Loucy (cell line): ENCODE measurements at regions not wholly inside any gene's neighbourhood (a gene's known extent, or its start where the extent isn't known, plus 50 kb on each side); places are given as distances from the start of the nearest gene placed in this dataset.

ENCODE experiments used
- H2AFZ ChIP-seq: fragments of 200-600 bp; sonication (generic); 2 replicates; pipeline ENCODE4 v1.6.0; 2016; ENCODE audit warnings: antibody characterized with exemption, mild to moderate bottlenecking, low read length, moderate library complexity
- H3F3A ChIP-seq: fragments of 200-600 bp; 2 replicates; pipeline ENCODE4 v1.6.0; 2016; ENCODE audit warnings: antibody characterized with exemption, low read depth, mild to moderate bottlenecking
- H3K27me3 ChIP-seq: fragments of 200-600 bp; sonication (generic); 2 replicates; pipeline ENCODE4 v1.6.1; 2014; ENCODE audit warnings: low read length, mild to moderate bottlenecking; ENCODE audit not compliant: insufficient read depth, poor library complexity, severe bottlenecking
- H3K36me3 ChIP-seq: fragments of 200-600 bp; sonication (generic); 2 replicates; pipeline ENCODE4 v1.6.1; 2016; ENCODE audit warnings: low read length; ENCODE audit not compliant: insufficient read depth
- H3K4me1 ChIP-seq: fragments of 200-600 bp; sonication (generic); 2 replicates; pipeline ENCODE4 v1.5.1; 2014; ENCODE audit warnings: low read length, mild to moderate bottlenecking; ENCODE audit not compliant: insufficient read depth, poor library complexity, severe bottlenecking
- H3K4me2 ChIP-seq: fragments of 200-600 bp; sonication (generic); 2 replicates; pipeline ENCODE4 v1.6.0; 2014; ENCODE audit warnings: antibody characterized with exemption, low read length, low read depth, mild to moderate bottlenecking; ENCODE audit not compliant: poor library complexity, severe bottlenecking
- H3K4me3 ChIP-seq: fragments of 200-600 bp; sonication (generic); 2 replicates; pipeline ENCODE4 v1.5.1; 2014; ENCODE audit warnings: low read length, mild to moderate bottlenecking, mixed read lengths; ENCODE audit not compliant: poor library complexity, severe bottlenecking
- H3K79me2 ChIP-seq: fragments of 200-600 bp; sonication (generic); 2 replicates; pipeline ENCODE4 v1.6.1; 2014; ENCODE audit warnings: low read length; ENCODE audit not compliant: insufficient read depth
- H3K9ac ChIP-seq: fragments of 200-600 bp; sonication (generic); 2 replicates; pipeline ENCODE4 v1.6.0; 2014; ENCODE audit warnings: mild to moderate bottlenecking, low read depth, low read length, moderate library complexity; ENCODE audit not compliant: poor library complexity, severe bottlenecking
- H3K9me2 ChIP-seq: fragments of 200-600 bp; sonication (generic); replicated peaks from 2 replicates; pipeline ENCODE4 v1.6.1; 2016; ENCODE audit warnings: low read depth, low read length, mixed read lengths
- H3K9me3 ChIP-seq: fragments of 200-600 bp; sonication (generic); 2 replicates; pipeline ENCODE4 v1.6.1; 2014; ENCODE audit warnings: mild to moderate bottlenecking, antibody characterized with exemption, low read length, low read depth; ENCODE audit not compliant: insufficient read depth
- H4K20me1 ChIP-seq: fragments of 200-600 bp; sonication (generic); 2 replicates; pipeline ENCODE4 v1.6.0; 2014; ENCODE audit warnings: antibody characterized with exemption, low read length, mild to moderate bottlenecking; ENCODE audit not compliant: insufficient read depth, poor library complexity, severe bottlenecking
- CTCF ChIP-seq: fragments of 200-600 bp; sonication (generic); conservative IDR thresholded peaks from 2 replicates; pipeline ENCODE4 v1.5.1; 2014; ENCODE audit warnings: mild to moderate bottlenecking, antibody characterized with exemption, low read length
- EZH2phosphoT487 ChIP-seq: fragments of 200-600 bp; IDR thresholded peaks from 2 replicates; pipeline ENCODE4 v1.6.1; 2018; ENCODE audit warnings: antibody characterized with exemption, mild to moderate bottlenecking, moderate library complexity, borderline replicate concordance

GRCh38 chr17:73774852-73775251, 130.6 kb upstream of the SDK2 start:
- no peak overlapping the region for H3K9ac ChIP-seq
- TF ChIP-seq CTCF (no peak), EZH2phosphoT487 (no peak)
- H3K4me3 ChIP-seq: no peak overlapping the region
- no peaks in the 10 kb centered on the region for H3K4me1 ChIP-seq
- H4K20me1 ChIP-seq: no peaks in the 10 kb centered on the region
- no peaks in the 10 kb centered on the region for H3K9me2 ChIP-seq
- no peaks in the 10 kb centered on the region for H3K27me3 ChIP-seq
- no peaks in the 10 kb centered on the region for H3K9me3 ChIP-seq
- no peaks in the 10 kb centered on the region for H3K79me2 ChIP-seq
- no peaks in the 10 kb centered on the region for H3K36me3 ChIP-seq
- no peaks in the 10 kb centered on the region for H3F3A ChIP-seq
- H2AFZ ChIP-seq: no peak overlapping the region
- no peak overlapping the region for H3K4me2 ChIP-seq

DNA sequence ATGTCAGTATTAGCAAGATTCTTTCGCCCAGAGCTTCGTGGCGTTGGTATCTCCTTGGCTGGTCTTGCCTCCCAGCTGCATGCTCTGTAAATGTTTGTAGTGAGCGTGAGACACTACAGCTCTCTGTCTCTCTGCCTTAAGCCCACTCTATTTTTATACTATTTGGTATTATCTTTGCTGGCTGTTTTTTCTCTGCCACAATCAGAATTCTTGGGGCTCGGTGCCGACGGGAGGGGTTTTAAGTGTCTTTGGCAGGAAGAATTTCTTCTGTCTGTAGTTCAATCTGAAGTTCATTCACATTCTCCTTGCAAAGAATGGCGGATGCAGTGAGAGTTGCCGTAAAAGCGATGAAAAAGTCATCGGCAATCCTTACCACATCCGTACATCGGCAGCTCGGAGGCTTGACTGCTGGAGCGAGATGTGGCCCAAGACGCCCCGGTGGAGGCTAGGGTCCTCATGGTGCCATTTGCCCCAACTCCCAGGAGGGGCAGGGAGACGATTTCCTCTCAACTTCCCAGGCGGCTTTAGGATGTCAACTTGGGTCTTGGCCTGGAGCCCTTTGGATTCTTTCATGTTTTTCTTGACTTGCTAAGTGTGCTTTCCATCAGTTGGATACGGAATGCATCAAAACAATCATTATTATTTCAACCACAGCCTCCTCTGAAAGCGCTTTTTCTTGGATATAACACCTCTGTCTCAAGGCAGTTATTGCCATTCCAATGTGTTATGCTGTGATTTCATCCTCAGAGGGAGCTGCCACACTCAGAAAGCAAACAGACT, 132.3 kb upstream of the SDK2 start:
- Histone ChIP-seq H3K9me3 (no peaks in the 10 kb centered on the region), H3K27me3 (no peaks in the 10 kb centered on the region), H3K9me2 (no peaks in the 10 kb centered on the region)

GRCh38 chr17:73777131-73777449, 132.8 kb upstream of the SDK2 start:
- no peak overlapping the region for H3K9ac ChIP-seq
- no peak overlapping the region for H3K4me2 ChIP-seq
- H3F3A ChIP-seq: no peaks in the 10 kb centered on the region
- no peak overlapping the region for H2AFZ ChIP-seq
- H4K20me1 ChIP-seq: no peaks in the 10 kb centered on the region
- no peaks in the 10 kb centered on the region for H3K9me2 ChIP-seq
- no peaks in the 10 kb centered on the region for H3K4me1 ChIP-seq
- H3K9me3 ChIP-seq: no peaks in the 10 kb centered on the region
- TF ChIP-seq EZH2phosphoT487 (no peak), CTCF (no peak)
- no peak overlapping the region for H3K4me3 ChIP-seq
- H3K79me2 ChIP-seq: no peaks in the 10 kb centered on the region
- no peaks in the 10 kb centered on the region for H3K27me3 ChIP-seq
- H3K36me3 ChIP-seq: no peaks in the 10 kb centered on the region

More for the DNA sequence above, 132.3 kb upstream of the SDK2 start:
- Histone ChIP-seq H3K9ac (no peak overlapping the region), H3K79me2 (no peaks in the 10 kb centered on the region), H2AFZ (no peak overlapping the region), H3K36me3 (no peaks in the 10 kb centered on the region), H3K4me3 (no peak overlapping the region), H3K4me1 (no peaks in the 10 kb centered on the region), H4K20me1 (no peaks in the 10 kb centered on the region), H3F3A (no peaks in the 10 kb centered on the region), H3K4me2 (no peak overlapping the region)
- TF ChIP-seq CTCF (no peak), EZH2phosphoT487 (no peak)
